ENCODE measurements at regions not wholly inside any gene's neighbourhood (a gene's known extent, or its start where the extent isn't known, plus 50 kb on each side); places are given as distances from the start of the nearest gene placed in this dataset.
"Not testable (repeated sequence)": the region's sequence is repeated elsewhere in the genome, so short reads cannot be mapped to it uniquely, and the experiment has no call there.

- DNase-seq: no peak
Measured at GRCh38 chr12:93221841-93222240, 155.9 kb upstream of the NUDT4 start.

- no peak for DNase-seq
Measured at GRCh38 chr12:93223440-93224426, 154.0 kb upstream of the NUDT4 start.

GRCh38 chr12:93225094-93225493, 152.6 kb upstream of the NUDT4 start:
- DNase-seq: no peak

GRCh38 chr12:93226361-93226760, 151.4 kb upstream of the NUDT4 start:
- no peak for DNase-seq

- no peak for DNase-seq
Measured at GRCh38 chr12:93229494-93230325, 148.0 kb upstream of the NUDT4 start.

GRCh38 chr12:93230326-93230720, 147.4 kb upstream of the NUDT4 start:
- no peak for DNase-seq

GRCh38 chr12:93231938-93232337, 145.8 kb upstream of the NUDT4 start:
- DNase-seq: no peak

- no peak for DNase-seq
Measured at GRCh38 chr12:93234641-93235040, 143.1 kb upstream of the NUDT4 start.

- DNase-seq: no peak
Measured at GRCh38 chr12:93235881-93236280, 141.8 kb upstream of the NUDT4 start.

- DNase-seq: no peak
Measured at GRCh38 chr12:93237235-93237915, 140.3 kb upstream of the NUDT4 start.

- not testable (repeated sequence) for DNase-seq
Measured at GRCh38 chr12:93238512-93239262, 139.0 kb upstream of the NUDT4 start.

GRCh38 chr12:93239789-93240188, 137.9 kb upstream of the NUDT4 start:
- not testable (repeated sequence) for DNase-seq

- no peak for DNase-seq
Measured at GRCh38 chr12:93242154-93242972, 135.4 kb upstream of the NUDT4 start.

GRCh38 chr12:93243382-93243688, 134.4 kb upstream of the NUDT4 start:
- no peak for DNase-seq

GRCh38 chr12:93243689-93244513, 133.8 kb upstream of the NUDT4 start:
- DNase-seq: peak; percentile 23

- no peak for DNase-seq
Measured at GRCh38 chr12:93244514-93245077, 133.1 kb upstream of the NUDT4 start.

- DNase-seq: peak; percentile 32
Measured at GRCh38 chr12:93245543-93245942, 132.2 kb upstream of the NUDT4 start.

- DNase-seq: no peak
Measured at GRCh38 chr12:93247313-93247991, 130.3 kb upstream of the NUDT4 start.

GRCh38 chr12:93252221-93252620, 125.5 kb upstream of the NUDT4 start:
- DNase-seq: no peak

- no peak for DNase-seq
Measured at GRCh38 chr12:93254911-93255310, 122.8 kb upstream of the NUDT4 start.
